DND-41 (cell line): ENCODE measurements at regions not wholly inside any gene's neighbourhood (a gene's known extent, or its start where the extent isn't known, plus 50 kb on each side); places are given as distances from the start of the nearest gene placed in this dataset.

Experiments
- EZH2 ChIP-seq: IDR thresholded peaks from 3 replicates; pipeline ENCODE4 v1.6.1; 2012; ENCODE audit warnings: borderline replicate concordance, low read depth, mild to moderate bottlenecking, moderate library complexity, low read length, inconsistent platforms; ENCODE audit not compliant: severe bottlenecking
- TF ChIP-seq, protein P1 (sequence below): IDR thresholded peaks from 2 replicates; pipeline ENCODE4 v1.5.1; 2012; ENCODE audit warnings: borderline replicate concordance, low read length, moderate library complexity, mild to moderate bottlenecking; ENCODE audit not compliant: poor library complexity, severe bottlenecking; ENCODE audit errors: extremely low read depth

DNA sequence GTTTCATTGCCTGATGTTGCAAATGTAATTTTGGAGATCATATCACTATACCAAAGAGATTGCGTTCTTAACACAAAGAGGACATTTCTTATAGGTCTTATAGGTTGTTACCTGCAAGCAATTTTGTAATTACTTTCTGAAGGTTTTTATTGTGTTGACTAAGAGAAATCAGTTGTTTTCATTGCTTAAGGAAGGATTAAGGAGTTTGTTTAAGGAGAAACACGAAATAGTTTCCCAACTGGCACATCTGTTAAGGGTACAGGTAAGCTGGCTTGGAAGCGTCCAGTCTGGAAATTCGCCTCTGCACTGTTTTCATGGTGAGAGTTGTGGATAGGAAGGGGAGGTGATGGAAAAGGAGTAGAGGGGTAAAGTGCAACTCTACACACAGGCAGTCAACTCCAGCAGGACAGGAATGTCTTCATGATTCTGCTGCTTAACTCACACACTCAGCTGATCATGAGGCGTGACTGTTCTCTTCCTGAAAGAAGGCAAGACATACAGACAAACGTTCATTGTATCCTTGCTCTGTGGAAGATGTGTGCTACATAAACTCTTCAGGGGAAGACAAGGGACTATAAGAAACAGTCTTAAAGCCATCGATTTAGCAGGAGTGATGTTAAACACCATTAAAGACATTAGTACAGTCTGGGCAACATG is 61.4 kb upstream of the ACSL3 start:
- TF ChIP-seq, protein P1, sequence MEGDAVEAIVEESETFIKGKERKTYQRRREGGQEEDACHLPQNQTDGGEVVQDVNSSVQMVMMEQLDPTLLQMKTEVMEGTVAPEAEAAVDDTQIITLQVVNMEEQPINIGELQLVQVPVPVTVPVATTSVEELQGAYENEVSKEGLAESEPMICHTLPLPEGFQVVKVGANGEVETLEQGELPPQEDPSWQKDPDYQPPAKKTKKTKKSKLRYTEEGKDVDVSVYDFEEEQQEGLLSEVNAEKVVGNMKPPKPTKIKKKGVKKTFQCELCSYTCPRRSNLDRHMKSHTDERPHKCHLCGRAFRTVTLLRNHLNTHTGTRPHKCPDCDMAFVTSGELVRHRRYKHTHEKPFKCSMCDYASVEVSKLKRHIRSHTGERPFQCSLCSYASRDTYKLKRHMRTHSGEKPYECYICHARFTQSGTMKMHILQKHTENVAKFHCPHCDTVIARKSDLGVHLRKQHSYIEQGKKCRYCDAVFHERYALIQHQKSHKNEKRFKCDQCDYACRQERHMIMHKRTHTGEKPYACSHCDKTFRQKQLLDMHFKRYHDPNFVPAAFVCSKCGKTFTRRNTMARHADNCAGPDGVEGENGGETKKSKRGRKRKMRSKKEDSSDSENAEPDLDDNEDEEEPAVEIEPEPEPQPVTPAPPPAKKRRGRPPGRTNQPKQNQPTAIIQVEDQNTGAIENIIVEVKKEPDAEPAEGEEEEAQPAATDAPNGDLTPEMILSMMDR: no peak
- no peak for TF ChIP-seq EZH2
